Activated naive CD4-positive, alpha-beta T cell treated with anti-CD3 and anti-CD28 coated beads for 36 hours (primary cell): ENCODE measurements at regions not wholly inside any gene's neighbourhood (a gene's known extent, or its start where the extent isn't known, plus 50 kb on each side); places are given as distances from the start of the nearest gene placed in this dataset.
"Not testable (repeated sequence)": the region's sequence is repeated elsewhere in the genome, so short reads cannot be mapped to it uniquely, and the experiment has no call there.

ENCODE experiments used
- CTCF ChIA-PET: fragments of 350-600 bp; sonication (Branson Sonifier 250); formaldehyde crosslinking; loops from one replicate; lab custom pipeline; 2021; ENCODE audit warnings: antibody characterized with exemption; lab: Charles Lee
- DNase-seq: peaks from one replicate; pipeline ENCODE4 v3.0.0-alpha.2; 2020
- H3K27ac Mint-ChIP-seq: one replicate; pipeline ENCODE4 v1.8.0; 2021; ENCODE audit warnings: mild to moderate bottlenecking, mixed read lengths
- H3K27me3 Mint-ChIP-seq: one replicate; pipeline ENCODE4 v1.8.0; 2021; ENCODE audit warnings: low read depth, mixed read lengths
- H3K36me3 Mint-ChIP-seq: one replicate; pipeline ENCODE4 v1.8.0; 2021; ENCODE audit warnings: low read depth, mixed read lengths
- H3K4me1 Mint-ChIP-seq: one replicate; pipeline ENCODE4 v1.8.0; 2021; ENCODE audit warnings: low read depth, mixed read lengths
- H3K4me3 Mint-ChIP-seq: one replicate; pipeline ENCODE4 v1.8.0; 2021; ENCODE audit warnings: mild to moderate bottlenecking, moderate library complexity, mixed read lengths
- H3K9me3 Mint-ChIP-seq: one replicate; pipeline ENCODE4 v1.8.0; 2021; ENCODE audit warnings: mixed read lengths
- intact Hi-C: fragments of 100-400 bp; cut with micrococcal nuclease; formaldehyde crosslinking; loops from one replicate; pipeline ENCODE4 v1.15.1; 2023

- no peaks in the 10 kb centered on the region for H3K4me1 Mint-ChIP-seq
- no peaks in the 10 kb centered on the region for H3K27me3 Mint-ChIP-seq
- CTCF ChIA-PET: no interaction called here
- intact Hi-C loops: no loop called here
- H3K4me3 Mint-ChIP-seq: no peak overlapping the region
- no peak overlapping the region for H3K27ac Mint-ChIP-seq
- no peaks in the 10 kb centered on the region for H3K9me3 Mint-ChIP-seq
- H3K36me3 Mint-ChIP-seq: no peaks in the 10 kb centered on the region
- no peak for DNase-seq
Observed at GRCh38 chr5:118440496-118440895, 547.9 kb downstream of the DTWD2 start.

DNA sequence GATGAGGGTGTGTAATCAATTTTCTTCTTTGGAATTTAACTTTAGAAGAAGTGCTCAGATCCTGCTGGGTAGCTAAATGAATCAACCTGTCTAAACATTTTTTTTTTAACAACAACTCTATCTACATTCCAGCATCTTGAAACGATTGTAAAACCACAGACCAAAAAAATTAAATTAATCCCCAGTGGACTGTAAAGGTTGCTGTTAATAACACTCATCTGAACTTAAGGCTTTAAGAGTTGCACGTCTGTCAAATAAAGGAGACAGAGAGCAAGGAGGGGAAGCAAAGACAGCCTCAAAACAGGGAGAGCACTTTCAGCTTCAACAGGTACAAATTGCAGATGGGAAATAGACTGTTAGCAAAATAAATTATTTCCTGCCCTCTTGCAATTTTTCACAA, 548.5 kb downstream of the DTWD2 start:
- H3K27me3 Mint-ChIP-seq: no peaks in the 10 kb centered on the region
- H3K4me3 Mint-ChIP-seq: no peak overlapping the region
- no peak for DNase-seq
- H3K36me3 Mint-ChIP-seq: no peaks in the 10 kb centered on the region
- no peak overlapping the region for H3K27ac Mint-ChIP-seq
- intact Hi-C loops: no loop called here
- CTCF ChIA-PET: interaction anchor here (0.6 kb wide), 1 partner anchor 354 kb away, joined by 5 read pairs; no protein-coding TSS in a partner anchor
- H3K9me3 Mint-ChIP-seq: no peaks in the 10 kb centered on the region
- H3K4me1 Mint-ChIP-seq: no peaks in the 10 kb centered on the region

DNA sequence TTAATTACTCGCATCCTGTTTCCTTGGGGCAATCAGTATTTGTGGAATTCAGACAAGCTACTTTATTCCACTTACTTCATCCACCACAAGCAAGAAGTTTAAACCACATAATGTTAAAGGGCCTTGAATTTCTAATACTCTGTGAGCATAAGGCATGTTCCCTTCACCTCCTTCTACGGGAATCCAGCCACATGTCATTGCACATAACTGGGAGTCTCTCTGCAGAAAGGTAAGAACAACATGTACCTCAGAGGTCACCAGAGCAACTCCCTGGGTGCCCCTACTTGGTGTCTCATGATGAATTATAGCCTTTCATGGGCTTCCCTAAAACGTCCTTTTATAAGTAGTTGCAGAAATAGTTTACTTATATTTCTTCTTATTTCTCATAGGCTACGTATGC, 553.2 kb downstream of the DTWD2 start:
- no peaks in the 10 kb centered on the region for H3K4me1 Mint-ChIP-seq
- CTCF ChIA-PET: no interaction called here
- intact Hi-C loops: no loop called here
- no peak for DNase-seq
- no peaks in the 10 kb centered on the region for H3K9me3 Mint-ChIP-seq
- no peaks in the 10 kb centered on the region for H3K27me3 Mint-ChIP-seq
- H3K27ac Mint-ChIP-seq: no peak overlapping the region
- no peaks in the 10 kb centered on the region for H3K36me3 Mint-ChIP-seq
- no peak overlapping the region for H3K4me3 Mint-ChIP-seq

- no peaks in the 10 kb centered on the region for H3K27me3 Mint-ChIP-seq
- H3K4me3 Mint-ChIP-seq: no peak overlapping the region
- intact Hi-C loops: no loop called here
- no peak for DNase-seq
- CTCF ChIA-PET: interaction anchor here (0.7 kb wide), 1 partner anchor 16 kb away, joined by 3 read pairs; no protein-coding TSS in a partner anchor
- no peak overlapping the region for H3K27ac Mint-ChIP-seq
- no peaks in the 10 kb centered on the region for H3K36me3 Mint-ChIP-seq
- H3K9me3 Mint-ChIP-seq: no peaks in the 10 kb centered on the region
- H3K4me1 Mint-ChIP-seq: no peaks in the 10 kb centered on the region
Observed at GRCh38 chr5:118434522-118434921, 553.8 kb downstream of the DTWD2 start.

- Mint-ChIP-seq H3K9me3 (peaks cover 2% of the 10 kb centered on the region), H3K27ac (no peak overlapping the region), H3K27me3 (no peaks in the 10 kb centered on the region), H3K4me1 (no peaks in the 10 kb centered on the region), H3K36me3 (no peaks in the 10 kb centered on the region), H3K4me3 (no peak overlapping the region)
- CTCF ChIA-PET: no interaction called here
- intact Hi-C loops: no loop called here
- DNase-seq: no peak
Observed at GRCh38 chr5:118430076-118430475, 558.3 kb downstream of the DTWD2 start.

- Mint-ChIP-seq H3K27me3 (no peaks in the 10 kb centered on the region), H3K27ac (no peak overlapping the region), H3K4me1 (no peaks in the 10 kb centered on the region), H3K9me3 (peaks cover 6% of the 10 kb centered on the region), H3K36me3 (no peaks in the 10 kb centered on the region), H3K4me3 (no peak overlapping the region)
- no peak for DNase-seq
- intact Hi-C loops: no loop called here
- CTCF ChIA-PET: no interaction called here
Observed at GRCh38 chr5:118407958-118408357, 580.4 kb downstream of the DTWD2 start.

- Mint-ChIP-seq H3K36me3 (no peaks in the 10 kb centered on the region), H3K9me3 (peaks cover 8% of the 10 kb centered on the region), H3K4me3 (no peak overlapping the region), H3K4me1 (no peaks in the 10 kb centered on the region), H3K27me3 (no peaks in the 10 kb centered on the region), H3K27ac (no peak overlapping the region)
- intact Hi-C loops: no loop called here
- CTCF ChIA-PET: no interaction called here
- DNase-seq: no peak
Observed at GRCh38 chr5:118405650-118406061, 582.7 kb downstream of the DTWD2 start.

DNA sequence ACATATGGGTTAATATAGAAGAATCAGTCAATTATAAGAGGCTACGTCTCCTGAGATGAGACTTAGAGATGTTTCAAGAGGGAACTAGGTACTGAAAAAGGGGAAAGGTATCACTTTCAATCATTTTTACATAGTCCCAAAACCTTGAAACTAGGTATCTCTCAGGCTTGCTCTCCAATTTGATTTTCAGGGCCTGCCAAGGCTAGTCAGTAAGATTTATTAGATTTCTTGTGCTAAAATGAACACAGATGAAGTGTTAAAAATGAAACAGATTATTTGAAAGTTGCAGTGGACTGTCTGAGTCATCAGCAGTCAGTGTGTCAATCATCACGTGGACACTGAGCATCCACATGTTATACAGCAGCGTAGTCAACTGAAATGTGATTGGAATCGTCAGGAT, 591.1 kb downstream of the DTWD2 start:
- no peak for DNase-seq
- Mint-ChIP-seq H3K36me3 (no peaks in the 10 kb centered on the region), H3K27me3 (no peaks in the 10 kb centered on the region), H3K9me3 (peaks cover 4% of the 10 kb centered on the region), H3K4me3 (no peak overlapping the region), H3K4me1 (no peaks in the 10 kb centered on the region), H3K27ac (no peak overlapping the region)
- CTCF ChIA-PET: no interaction called here
- intact Hi-C loops: no loop called here

DNA sequence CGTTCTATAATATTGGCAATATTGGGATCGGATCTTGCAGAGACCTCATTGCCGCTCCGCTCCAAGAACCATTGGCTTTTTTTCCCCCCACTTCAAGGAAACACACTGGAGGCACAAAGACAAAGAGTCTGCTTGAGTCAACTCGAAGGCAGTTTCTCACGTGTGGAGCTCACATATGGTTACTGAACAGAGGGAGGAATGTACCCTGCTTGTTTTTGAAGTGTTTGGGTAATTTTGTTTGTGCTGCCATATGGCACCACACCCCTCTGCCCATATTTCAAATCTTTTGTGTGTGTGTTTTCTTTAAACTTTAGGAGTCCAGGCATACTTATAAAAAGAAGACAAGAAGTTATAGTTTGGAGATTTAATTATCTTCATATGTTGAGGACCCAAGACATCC, 595.9 kb downstream of the DTWD2 start:
- Mint-ChIP-seq H3K36me3 (no peaks in the 10 kb centered on the region), H3K4me3 (no peak overlapping the region), H3K27me3 (no peaks in the 10 kb centered on the region), H3K9me3 (no peaks in the 10 kb centered on the region), H3K4me1 (no peaks in the 10 kb centered on the region), H3K27ac (no peak overlapping the region)
- CTCF ChIA-PET: no interaction called here
- intact Hi-C loops: no loop called here
- DNase-seq: no peak

DNA sequence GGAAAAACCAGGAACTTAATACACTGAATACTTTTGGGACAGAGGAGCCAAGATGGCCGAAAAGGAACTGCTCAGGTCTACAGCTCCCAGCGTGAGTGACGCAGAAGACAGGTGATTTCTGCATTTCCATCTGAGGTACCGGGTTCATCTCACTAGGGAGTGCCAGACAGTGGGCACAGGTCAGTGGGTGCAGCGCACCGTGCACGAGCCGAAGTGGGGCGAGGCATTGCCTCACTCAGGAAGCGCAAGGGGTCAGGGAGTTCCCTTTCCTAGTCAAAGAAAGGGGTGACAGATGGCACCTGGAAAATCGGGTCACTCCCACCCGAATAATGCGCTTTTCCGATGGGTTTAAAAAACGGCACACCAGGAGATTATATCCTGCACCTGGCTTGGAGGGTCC, 605.4 kb downstream of the DTWD2 start:
- H3K27me3 Mint-ChIP-seq, H3K4me3 Mint-ChIP-seq, DNase-seq, CTCF ChIA-PET, H3K36me3 Mint-ChIP-seq, H3K27ac Mint-ChIP-seq, intact Hi-C loops, H3K4me1 Mint-ChIP-seq: not testable (repeated sequence)
- peaks cover 12% of the 10 kb centered on the region for H3K9me3 Mint-ChIP-seq

DNA sequence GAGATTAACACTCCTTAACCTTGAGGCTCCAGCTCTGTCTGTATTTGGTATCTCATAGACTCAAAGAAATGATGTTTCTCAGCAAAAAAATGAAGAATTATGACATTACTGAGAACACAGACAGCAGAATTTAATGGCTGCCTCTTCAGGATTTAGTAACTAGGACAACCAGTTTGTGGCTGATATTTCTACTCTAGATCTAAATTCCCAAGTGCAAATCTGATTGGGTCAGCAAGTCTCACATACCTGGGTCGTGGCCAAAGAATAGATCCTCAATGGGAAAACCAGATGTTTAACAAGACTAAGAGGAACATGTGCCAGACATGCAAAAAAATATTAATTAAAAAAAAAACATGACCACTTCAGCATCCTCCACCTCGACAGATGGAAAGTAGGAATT, 608.9 kb downstream of the DTWD2 start:
- Mint-ChIP-seq H3K27me3 (no peaks in the 10 kb centered on the region), H3K4me3 (no peak overlapping the region), H3K4me1 (no peaks in the 10 kb centered on the region), H3K36me3 (no peaks in the 10 kb centered on the region), H3K27ac (no peak overlapping the region), H3K9me3 (peaks cover 5% of the 10 kb centered on the region)
- DNase-seq: no peak
- intact Hi-C loops: no loop called here
- CTCF ChIA-PET: no interaction called here

DNA sequence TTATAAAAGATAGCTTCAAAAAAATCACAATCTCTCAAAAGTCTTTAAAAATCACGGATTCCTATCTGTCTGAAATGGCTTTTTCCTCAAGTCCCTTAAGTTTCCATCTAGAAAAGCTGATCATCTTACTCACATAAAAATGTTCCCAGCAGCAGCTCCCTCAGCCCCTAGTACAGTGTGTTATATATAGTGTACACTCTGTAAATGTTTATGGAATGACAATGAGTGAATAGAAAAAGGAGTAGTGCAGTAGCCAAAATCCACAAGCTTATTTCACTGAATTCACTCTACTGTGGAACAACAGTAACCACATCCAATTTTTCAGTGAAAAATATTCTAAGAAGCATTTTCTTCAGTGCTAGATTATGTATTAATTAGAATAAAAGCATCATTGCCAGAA, 609.4 kb downstream of the DTWD2 start:
- intact Hi-C loops: no loop called here
- H3K27ac Mint-ChIP-seq: no peak overlapping the region
- peaks cover 5% of the 10 kb centered on the region for H3K9me3 Mint-ChIP-seq
- no peaks in the 10 kb centered on the region for H3K27me3 Mint-ChIP-seq
- no peak for DNase-seq
- no peak overlapping the region for H3K4me3 Mint-ChIP-seq
- H3K36me3 Mint-ChIP-seq: no peaks in the 10 kb centered on the region
- no peaks in the 10 kb centered on the region for H3K4me1 Mint-ChIP-seq
- CTCF ChIA-PET: no interaction called here

DNA sequence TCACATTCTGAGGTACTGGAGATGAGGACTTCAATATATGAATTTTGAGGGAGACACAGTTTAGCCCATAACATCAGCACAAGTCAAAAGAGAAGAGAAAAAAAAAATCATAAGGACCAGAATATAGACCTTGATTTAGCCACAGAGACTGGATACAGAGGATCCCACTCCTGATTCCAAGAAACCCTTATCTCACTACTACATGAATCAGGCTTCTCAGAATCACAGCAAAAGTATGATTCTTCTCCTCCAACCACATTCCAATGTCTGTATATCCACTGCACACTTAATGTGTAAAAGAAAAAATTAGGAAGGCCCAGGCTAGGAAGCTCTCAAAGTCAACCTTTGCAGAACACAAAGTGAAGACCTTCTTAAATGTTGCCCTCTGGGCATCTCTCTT, 610.9 kb downstream of the DTWD2 start:
- Mint-ChIP-seq H3K4me1 (no peaks in the 10 kb centered on the region), H3K27me3 (no peaks in the 10 kb centered on the region), H3K4me3 (no peak overlapping the region), H3K9me3 (peaks cover 5% of the 10 kb centered on the region), H3K36me3 (no peaks in the 10 kb centered on the region), H3K27ac (no peak overlapping the region)
- DNase-seq: no peak
- intact Hi-C loops: no loop called here
- CTCF ChIA-PET: no interaction called here
